Left lobe of liver (tissue), 2 donors: ENCODE measurements at regions not wholly inside any gene's neighbourhood (a gene's known extent, or its start where the extent isn't known, plus 50 kb on each side); places are given as distances from the start of the nearest gene placed in this dataset.

ENCODE experiments used
- ATAC-seq: fragments of 200-7000 bp; cut with Tn5 transposase; one replicate; pipeline ENCODE4 v1.9.1; 2020; ENCODE audit warnings: mild to moderate bottlenecking, moderate library complexity
- DNase-seq: peaks from one replicate; pipeline ENCODE4 v3.0.0-alpha.2; 2020; ENCODE audit warnings: low spot score
- donor health status: DM: no; HTN: no; CAD: no; lungs with moderate emphysema.
- donor health status: DM: no; HTN: yes; CAD: no.

GRCh38 chr16:9503251-9503984 lies 412.0 kb downstream of the HAPSTR1 start:
- DNase-seq: no peak
- ATAC-seq: no peak

GRCh38 chr16:9508328-9508936 lies 417.0 kb downstream of the HAPSTR1 start:
- ATAC-seq: no peak
- DNase-seq: no peak

- ATAC-seq: no peak
- DNase-seq: no peak
Measured at GRCh38 chr16:9509663-9510062, 418.2 kb downstream of the HAPSTR1 start.

- ATAC-seq (no peak), DNase-seq (no peak)
Measured at GRCh38 chr16:9511389-9511788, 419.9 kb downstream of the HAPSTR1 start.

- no peak for DNase-seq
- ATAC-seq: no peak
Measured at GRCh38 chr16:9516444-9516843, 425.0 kb downstream of the HAPSTR1 start.

GRCh38 chr16:9518051-9518450 lies 426.6 kb downstream of the HAPSTR1 start:
- DNase-seq (no peak), ATAC-seq (peak; percentile 36)

- DNase-seq (no peak), ATAC-seq (no peak)
Measured at GRCh38 chr16:9518581-9518980, 427.1 kb downstream of the HAPSTR1 start.

GRCh38 chr16:9521749-9522370 lies 430.4 kb downstream of the HAPSTR1 start:
- DNase-seq (no peak), ATAC-seq (no peak)

- no peak for ATAC-seq
- no peak for DNase-seq
Measured at GRCh38 chr16:9522614-9523013, 431.2 kb downstream of the HAPSTR1 start.

- no peak for ATAC-seq
- no peak for DNase-seq
Measured at GRCh38 chr16:9523994-9524393, 432.6 kb downstream of the HAPSTR1 start.

GRCh38 chr16:9525037-9525436 lies 433.6 kb downstream of the HAPSTR1 start:
- ATAC-seq (no peak), DNase-seq (no peak)

- DNase-seq: no peak
- ATAC-seq: no peak
Measured at GRCh38 chr16:9526791-9527190, 435.3 kb downstream of the HAPSTR1 start.

GRCh38 chr16:9527976-9528375 lies 436.5 kb downstream of the HAPSTR1 start:
- no peak for DNase-seq
- ATAC-seq: no peak

GRCh38 chr16:9528511-9529079 lies 437.2 kb downstream of the HAPSTR1 start:
- DNase-seq: no peak
- no peak for ATAC-seq

GRCh38 chr16:9533042-9533441 lies 441.6 kb downstream of the HAPSTR1 start:
- DNase-seq (no peak), ATAC-seq (peak; percentile 76)

- DNase-seq (no peak), ATAC-seq (peak; percentile 64)
Measured at GRCh38 chr16:9534759-9535158, 443.3 kb downstream of the HAPSTR1 start.

GRCh38 chr16:9536905-9537304 lies 445.5 kb downstream of the HAPSTR1 start:
- no peak for DNase-seq
- ATAC-seq: no peak

GRCh38 chr16:9539346-9539745 lies 447.9 kb downstream of the HAPSTR1 start:
- ATAC-seq: peak; percentile 27
- no peak for DNase-seq

GRCh38 chr16:9541723-9542122 lies 450.3 kb downstream of the HAPSTR1 start:
- no peak for DNase-seq
- ATAC-seq: peak; percentile 48

GRCh38 chr16:9542165-9542755 lies 450.8 kb downstream of the HAPSTR1 start:
- DNase-seq: no peak
- ATAC-seq: peak; percentile 53
